ENCODE measurements at regions not wholly inside any gene's neighbourhood (a gene's known extent, or its start where the extent isn't known, plus 50 kb on each side); places are given as distances from the start of the nearest gene placed in this dataset.

DNA sequence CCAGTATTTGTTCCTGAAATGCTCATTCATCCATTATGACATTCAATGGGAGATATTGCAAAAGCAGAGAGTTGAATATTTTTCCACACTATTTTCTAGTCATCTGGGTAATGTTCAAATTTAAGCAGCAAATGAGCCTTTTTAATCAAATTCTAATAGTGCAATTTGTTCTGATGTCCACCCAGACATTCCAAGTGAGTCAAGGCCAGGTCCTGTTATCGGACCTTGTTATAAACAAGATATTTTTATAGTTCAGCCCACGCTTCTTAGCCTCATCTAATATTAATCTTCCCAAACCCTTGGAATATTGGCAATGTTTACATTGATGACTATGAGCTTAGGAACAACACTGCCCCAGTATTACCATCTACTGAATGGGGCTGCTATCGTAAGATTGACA, 500.1 kb upstream of the PHF14 start:
- H3K9me3 ChIP-seq (ENCODE audit: low read depth, low read length, poor library complexity, severe bottlenecking) = no peaks in the 10 kb centered on the region
- no peak overlapping the region for H3K4me3 ChIP-seq (ENCODE audit: low read depth, low read length, poor library complexity, severe bottlenecking)
- no peak for TF ChIP-seq EZH2 (IDR thresholded peaks at IDR 0.05; ENCODE audit: borderline replicate concordance, low read depth, low read length, poor library complexity, severe bottlenecking)
- TF ChIP-seq, protein P1, sequence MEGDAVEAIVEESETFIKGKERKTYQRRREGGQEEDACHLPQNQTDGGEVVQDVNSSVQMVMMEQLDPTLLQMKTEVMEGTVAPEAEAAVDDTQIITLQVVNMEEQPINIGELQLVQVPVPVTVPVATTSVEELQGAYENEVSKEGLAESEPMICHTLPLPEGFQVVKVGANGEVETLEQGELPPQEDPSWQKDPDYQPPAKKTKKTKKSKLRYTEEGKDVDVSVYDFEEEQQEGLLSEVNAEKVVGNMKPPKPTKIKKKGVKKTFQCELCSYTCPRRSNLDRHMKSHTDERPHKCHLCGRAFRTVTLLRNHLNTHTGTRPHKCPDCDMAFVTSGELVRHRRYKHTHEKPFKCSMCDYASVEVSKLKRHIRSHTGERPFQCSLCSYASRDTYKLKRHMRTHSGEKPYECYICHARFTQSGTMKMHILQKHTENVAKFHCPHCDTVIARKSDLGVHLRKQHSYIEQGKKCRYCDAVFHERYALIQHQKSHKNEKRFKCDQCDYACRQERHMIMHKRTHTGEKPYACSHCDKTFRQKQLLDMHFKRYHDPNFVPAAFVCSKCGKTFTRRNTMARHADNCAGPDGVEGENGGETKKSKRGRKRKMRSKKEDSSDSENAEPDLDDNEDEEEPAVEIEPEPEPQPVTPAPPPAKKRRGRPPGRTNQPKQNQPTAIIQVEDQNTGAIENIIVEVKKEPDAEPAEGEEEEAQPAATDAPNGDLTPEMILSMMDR (conservative IDR thresholded peaks at IDR 0.05; ENCODE audit: low read depth, low read length) = no peak
- no peak overlapping the region for H3K27ac ChIP-seq (ENCODE audit: low read depth, low read length, poor library complexity, severe bottlenecking)
- no peaks in the 10 kb centered on the region for H3K27me3 ChIP-seq (replicated peaks; ENCODE audit: insufficient read depth, low read depth, low read length, poor library complexity)
- CTCF ChIA-PET = no interaction called here
- BruUV-seq (replicated peaks) = no TSS peak
- intact Hi-C loops (cut with micrococcal nuclease; ENCODE audit: unreplicated experiment) = no loop called here
- no peaks in the 10 kb centered on the region for H3K36me3 ChIP-seq (ENCODE audit: insufficient read depth, low read length, poor library complexity, severe bottlenecking)
- no peak for DNase-seq (ENCODE audit: low spot score)
- POLR2A ChIA-PET (ENCODE audit: low non-redundant PET) = no interaction called here
- H3K4me1 ChIP-seq (ENCODE audit: insufficient read depth, low read length, poor library complexity, severe bottlenecking) = no peaks in the 10 kb centered on the region

DNA sequence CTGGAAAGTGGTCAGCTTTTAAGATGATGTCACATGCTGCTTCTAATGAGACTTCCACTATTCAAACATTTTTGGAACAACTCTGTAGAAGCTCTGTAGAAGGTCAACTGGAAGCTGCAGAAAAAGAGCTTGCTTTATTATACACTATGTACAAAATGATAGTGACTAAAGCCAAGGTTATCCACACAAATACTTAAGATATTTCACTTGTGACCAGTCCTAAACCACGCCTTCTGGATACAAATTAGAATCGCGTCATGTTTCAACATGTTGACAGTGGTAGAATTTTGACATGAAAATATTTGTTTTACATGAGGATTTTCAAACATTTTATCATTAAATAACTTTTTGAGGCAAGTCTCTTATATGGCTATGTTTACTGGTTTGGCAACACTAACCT, 499.6 kb upstream of the PHF14 start:
- CTCF ChIA-PET = no interaction called here
- TF ChIP-seq, protein P1 (conservative IDR thresholded peaks at IDR 0.05; ENCODE audit: low read depth, low read length) = no peak
- no peak for TF ChIP-seq EZH2 (IDR thresholded peaks at IDR 0.05; ENCODE audit: borderline replicate concordance, low read depth, low read length, poor library complexity, severe bottlenecking)
- no peak overlapping the region for H3K27ac ChIP-seq (ENCODE audit: low read depth, low read length, poor library complexity, severe bottlenecking)

DNA sequence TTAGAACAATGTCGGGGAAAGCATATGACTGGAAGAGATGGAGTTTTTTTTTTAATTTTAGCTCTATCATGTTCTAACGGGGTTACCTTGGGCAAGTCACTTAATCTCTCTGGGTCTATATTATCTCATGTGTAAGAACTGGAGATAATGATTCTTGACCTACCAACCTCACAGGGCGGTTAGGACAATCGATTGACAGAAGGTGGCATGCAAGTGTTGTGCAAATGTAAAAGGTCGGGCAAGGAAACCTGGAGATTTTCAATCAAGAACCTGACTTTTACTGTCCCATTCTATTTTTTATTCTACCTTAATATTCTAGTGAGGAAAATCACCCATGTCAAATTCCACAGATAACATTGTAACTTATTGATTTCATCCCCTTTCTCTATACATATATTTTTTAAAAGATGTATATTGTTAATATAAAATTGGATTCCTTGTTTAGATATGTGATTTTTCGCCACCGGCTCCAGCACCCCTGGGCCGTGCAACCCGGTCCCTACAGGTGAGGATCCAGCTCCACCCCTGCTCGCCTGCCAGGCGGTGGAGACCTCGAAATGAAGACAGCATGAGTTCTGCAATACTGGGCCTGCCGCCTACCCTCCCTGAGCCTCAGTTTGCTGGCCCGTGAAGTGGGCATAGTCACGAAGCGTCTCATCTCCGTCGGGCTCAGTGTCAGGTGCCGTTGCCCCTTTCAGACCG, 497.6 kb upstream of the PHF14 start:
- intact Hi-C loops (cut with micrococcal nuclease; ENCODE audit: unreplicated experiment) = no loop called here
- no peak for DNase-seq (ENCODE audit: low spot score)
- TF ChIP-seq, protein P1 (conservative IDR thresholded peaks at IDR 0.05; ENCODE audit: low read depth, low read length) = no peak
- TF ChIP-seq EZH2 (IDR thresholded peaks at IDR 0.05; ENCODE audit: borderline replicate concordance, low read depth, low read length, poor library complexity, severe bottlenecking) = no peak
- POLR2A ChIA-PET (ENCODE audit: low non-redundant PET) = no interaction called here
- no peaks in the 10 kb centered on the region for H3K27me3 ChIP-seq (replicated peaks; ENCODE audit: insufficient read depth, low read depth, low read length, poor library complexity)
- H3K36me3 ChIP-seq (ENCODE audit: insufficient read depth, low read length, poor library complexity, severe bottlenecking) = no peaks in the 10 kb centered on the region
- H3K9me3 ChIP-seq (ENCODE audit: low read depth, low read length, poor library complexity, severe bottlenecking) = no peaks in the 10 kb centered on the region
- CTCF ChIA-PET = no interaction called here
- no peak overlapping the region for H3K4me3 ChIP-seq (ENCODE audit: low read depth, low read length, poor library complexity, severe bottlenecking)
- BruUV-seq (replicated peaks) = no TSS peak
- no peaks in the 10 kb centered on the region for H3K4me1 ChIP-seq (ENCODE audit: insufficient read depth, low read length, poor library complexity, severe bottlenecking)
- H3K27ac ChIP-seq (ENCODE audit: low read depth, low read length, poor library complexity, severe bottlenecking) = no peak overlapping the region

More for the DNA sequence above, 499.6 kb upstream of the PHF14 start:
- Histone ChIP-seq H3K4me3 (ENCODE audit: low read depth, low read length, poor library complexity, severe bottlenecking) (no peak overlapping the region), H3K9me3 (ENCODE audit: low read depth, low read length, poor library complexity, severe bottlenecking) (no peaks in the 10 kb centered on the region), H3K27me3 (replicated peaks; ENCODE audit: insufficient read depth, low read depth, low read length, poor library complexity) (no peaks in the 10 kb centered on the region), H3K4me1 (ENCODE audit: insufficient read depth, low read length, poor library complexity, severe bottlenecking) (no peaks in the 10 kb centered on the region), H3K36me3 (ENCODE audit: insufficient read depth, low read length, poor library complexity, severe bottlenecking) (no peaks in the 10 kb centered on the region)
- no peak for DNase-seq (ENCODE audit: low spot score)
- POLR2A ChIA-PET (ENCODE audit: low non-redundant PET) = no interaction called here
- BruUV-seq (replicated peaks) = no TSS peak
- intact Hi-C loops (cut with micrococcal nuclease; ENCODE audit: unreplicated experiment) = no loop called here
